ENCODE measurements at regions not wholly inside any gene's neighbourhood (a gene's known extent, or its start where the extent isn't known, plus 50 kb on each side); places are given as distances from the start of the nearest gene placed in this dataset.

GRCh38 chr1:218886101-218886871 lies 287.4 kb upstream of the LYPLAL1 start:
- Histone ChIP-seq H3K9me3 (ENCODE audit: control insufficient read depth, low read length) (peaks cover 5% of the 10 kb centered on the region), H3K36me3 (ENCODE audit: control insufficient read depth, insufficient read depth, low read length, severe bottlenecking) (no peaks in the 10 kb centered on the region), H3K9ac (ENCODE audit: low read length) (no peak overlapping the region), H3K27me3 (replicated peaks; ENCODE audit: control insufficient read depth, insufficient read depth, low read length) (no peaks in the 10 kb centered on the region), H3K4me1 (ENCODE audit: control insufficient read depth, insufficient read depth, low read length) (no peaks in the 10 kb centered on the region), H3K4me3 (ENCODE audit: low read length) (no peak overlapping the region)
- DNase-seq (ENCODE audit: low read depth), result peak; percentile 11

- Histone ChIP-seq H3K4me1 (ENCODE audit: control insufficient read depth, insufficient read depth, low read length) (no peaks in the 10 kb centered on the region), H3K9me3 (ENCODE audit: control insufficient read depth, low read length) (peaks cover 5% of the 10 kb centered on the region)
- DNase-seq (ENCODE audit: low read depth), result no peak
Measured at GRCh38 chr1:218887141-218887925, 286.3 kb upstream of the LYPLAL1 start.

GRCh38 chr1:218890451-218890850 lies 283.2 kb upstream of the LYPLAL1 start:
- Histone ChIP-seq H3K4me1 (ENCODE audit: control insufficient read depth, insufficient read depth, low read length) (no peaks in the 10 kb centered on the region), H3K4me3 (ENCODE audit: low read length) (no peak overlapping the region), H3K36me3 (ENCODE audit: control insufficient read depth, insufficient read depth, low read length, severe bottlenecking) (no peaks in the 10 kb centered on the region), H3K9ac (ENCODE audit: low read length) (no peak overlapping the region), H3K27me3 (replicated peaks; ENCODE audit: control insufficient read depth, insufficient read depth, low read length) (no peaks in the 10 kb centered on the region), H3K9me3 (ENCODE audit: control insufficient read depth, low read length) (no peaks in the 10 kb centered on the region)
- DNase-seq (ENCODE audit: low read depth), result no peak

More at GRCh38 chr1:218887141-218887925, 286.3 kb upstream of the LYPLAL1 start:
- Histone ChIP-seq H3K36me3 (ENCODE audit: control insufficient read depth, insufficient read depth, low read length, severe bottlenecking) (no peaks in the 10 kb centered on the region), H3K27me3 (replicated peaks; ENCODE audit: control insufficient read depth, insufficient read depth, low read length) (no peaks in the 10 kb centered on the region), H3K9ac (ENCODE audit: low read length) (no peak overlapping the region), H3K4me3 (ENCODE audit: low read length) (no peak overlapping the region)

DNA sequence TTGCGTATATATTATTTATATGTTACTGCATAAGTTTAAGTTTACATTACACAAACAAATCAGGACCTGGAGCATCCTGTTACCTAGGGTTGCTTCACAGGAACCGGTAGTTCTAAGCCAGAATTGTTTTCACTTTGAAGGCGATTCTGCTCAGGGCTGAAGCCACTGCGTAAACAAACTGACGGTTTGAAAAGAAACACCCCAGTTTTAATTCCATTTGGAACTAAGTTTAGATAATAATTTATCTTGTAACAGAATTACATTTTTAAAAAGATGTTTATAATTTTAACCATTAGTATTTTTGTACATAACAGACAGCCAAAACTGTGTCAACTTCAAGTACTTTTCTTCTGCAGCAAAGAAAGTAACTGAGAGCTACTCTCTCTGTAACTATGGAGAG lies 282.1 kb upstream of the LYPLAL1 start:
- H3K9me3 ChIP-seq (ENCODE audit: control insufficient read depth, low read length), result no peaks in the 10 kb centered on the region
- no peaks in the 10 kb centered on the region for H3K27me3 ChIP-seq (replicated peaks; ENCODE audit: control insufficient read depth, insufficient read depth, low read length)
- H3K36me3 ChIP-seq (ENCODE audit: control insufficient read depth, insufficient read depth, low read length, severe bottlenecking), result no peaks in the 10 kb centered on the region
- H3K4me1 ChIP-seq (ENCODE audit: control insufficient read depth, insufficient read depth, low read length), result no peaks in the 10 kb centered on the region
- DNase-seq (ENCODE audit: low read depth), result no peak
- H3K9ac ChIP-seq (ENCODE audit: low read length), result no peak overlapping the region
- H3K4me3 ChIP-seq (ENCODE audit: low read length), result no peak overlapping the region

DNA sequence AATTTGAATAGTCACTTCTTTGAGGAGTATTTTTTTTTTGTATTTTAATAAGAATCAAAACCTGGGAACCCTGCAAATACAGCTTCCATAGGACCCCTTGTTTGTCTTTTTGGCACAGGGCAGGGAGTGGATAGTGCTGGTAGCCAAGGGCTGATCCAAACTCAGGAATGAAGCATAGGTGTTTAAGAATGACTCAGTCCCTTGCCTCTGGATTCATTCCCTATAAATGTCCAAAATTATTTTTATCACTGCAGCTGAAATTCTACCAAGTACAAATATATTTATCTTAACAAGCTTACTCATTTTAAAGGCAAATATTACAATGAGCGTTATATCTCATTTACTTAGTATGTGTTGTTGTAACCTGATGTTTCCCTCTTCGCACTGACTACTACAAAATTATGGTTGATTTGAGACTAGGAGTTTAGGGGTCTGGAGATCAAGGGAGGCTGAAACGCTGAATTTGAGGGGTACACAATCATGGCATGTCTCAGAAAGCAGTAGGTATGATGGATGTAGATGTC lies 278.6 kb upstream of the LYPLAL1 start:
- H3K9me3 ChIP-seq (ENCODE audit: control insufficient read depth, low read length), result no peaks in the 10 kb centered on the region
- H3K36me3 ChIP-seq (ENCODE audit: control insufficient read depth, insufficient read depth, low read length, severe bottlenecking), result no peaks in the 10 kb centered on the region

GRCh38 chr1:218896202-218896601 lies 277.5 kb upstream of the LYPLAL1 start:
- no peak for DNase-seq (ENCODE audit: low read depth)
- H3K4me3 ChIP-seq (ENCODE audit: low read length), result no peak overlapping the region
- no peaks in the 10 kb centered on the region for H3K27me3 ChIP-seq (replicated peaks; ENCODE audit: control insufficient read depth, insufficient read depth, low read length)
- H3K36me3 ChIP-seq (ENCODE audit: control insufficient read depth, insufficient read depth, low read length, severe bottlenecking), result no peaks in the 10 kb centered on the region
- no peak overlapping the region for H3K9ac ChIP-seq (ENCODE audit: low read length)
- H3K9me3 ChIP-seq (ENCODE audit: control insufficient read depth, low read length), result no peaks in the 10 kb centered on the region
- no peaks in the 10 kb centered on the region for H3K4me1 ChIP-seq (ENCODE audit: control insufficient read depth, insufficient read depth, low read length)

More for the DNA sequence above, 278.6 kb upstream of the LYPLAL1 start:
- DNase-seq (ENCODE audit: low read depth), result no peak
- no peaks in the 10 kb centered on the region for H3K4me1 ChIP-seq (ENCODE audit: control insufficient read depth, insufficient read depth, low read length)
- no peak overlapping the region for H3K4me3 ChIP-seq (ENCODE audit: low read length)
- no peaks in the 10 kb centered on the region for H3K27me3 ChIP-seq (replicated peaks; ENCODE audit: control insufficient read depth, insufficient read depth, low read length)
- H3K9ac ChIP-seq (ENCODE audit: low read length), result no peak overlapping the region

GRCh38 chr1:218898921-218899320 lies 274.8 kb upstream of the LYPLAL1 start:
- no peak for DNase-seq (ENCODE audit: low read depth)
- H3K36me3 ChIP-seq (ENCODE audit: control insufficient read depth, insufficient read depth, low read length, severe bottlenecking), result no peaks in the 10 kb centered on the region
- no peak overlapping the region for H3K4me3 ChIP-seq (ENCODE audit: low read length)
- no peak overlapping the region for H3K9ac ChIP-seq (ENCODE audit: low read length)
- H3K9me3 ChIP-seq (ENCODE audit: control insufficient read depth, low read length), result no peaks in the 10 kb centered on the region
- H3K27me3 ChIP-seq (replicated peaks; ENCODE audit: control insufficient read depth, insufficient read depth, low read length), result no peaks in the 10 kb centered on the region
- no peaks in the 10 kb centered on the region for H3K4me1 ChIP-seq (ENCODE audit: control insufficient read depth, insufficient read depth, low read length)

DNA sequence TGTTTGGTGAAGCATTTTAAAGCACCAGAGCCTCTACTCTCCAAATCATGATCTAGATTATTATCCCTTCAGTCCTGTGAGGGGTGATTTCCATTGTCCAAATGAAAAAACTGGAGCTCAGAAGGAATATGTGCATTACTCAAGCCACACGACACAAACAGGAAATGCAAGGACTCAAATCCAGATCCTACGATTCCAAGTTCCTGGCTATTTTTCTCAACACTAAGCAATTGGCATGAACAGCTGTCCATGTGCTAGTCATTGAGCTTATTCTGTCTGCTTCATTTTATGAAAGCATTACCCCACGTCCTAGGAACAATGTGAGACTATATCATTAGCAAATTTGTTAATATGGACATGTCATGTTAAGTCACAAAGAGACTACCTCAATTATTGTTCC lies 273.1 kb upstream of the LYPLAL1 start:
- no peaks in the 10 kb centered on the region for H3K9me3 ChIP-seq (ENCODE audit: control insufficient read depth, low read length)
- no peak for DNase-seq (ENCODE audit: low read depth)
- no peaks in the 10 kb centered on the region for H3K36me3 ChIP-seq (ENCODE audit: control insufficient read depth, insufficient read depth, low read length, severe bottlenecking)
- no peaks in the 10 kb centered on the region for H3K27me3 ChIP-seq (replicated peaks; ENCODE audit: control insufficient read depth, insufficient read depth, low read length)
- no peaks in the 10 kb centered on the region for H3K4me1 ChIP-seq (ENCODE audit: control insufficient read depth, insufficient read depth, low read length)
- no peak overlapping the region for H3K9ac ChIP-seq (ENCODE audit: low read length)
- H3K4me3 ChIP-seq (ENCODE audit: low read length), result no peak overlapping the region

GRCh38 chr1:218904416-218904815 lies 269.3 kb upstream of the LYPLAL1 start:
- H3K4me1 ChIP-seq (ENCODE audit: control insufficient read depth, insufficient read depth, low read length), result no peaks in the 10 kb centered on the region
- H3K27me3 ChIP-seq (replicated peaks; ENCODE audit: control insufficient read depth, insufficient read depth, low read length), result no peaks in the 10 kb centered on the region
- no peaks in the 10 kb centered on the region for H3K36me3 ChIP-seq (ENCODE audit: control insufficient read depth, insufficient read depth, low read length, severe bottlenecking)
- H3K9me3 ChIP-seq (ENCODE audit: control insufficient read depth, low read length), result no peaks in the 10 kb centered on the region
- DNase-seq (ENCODE audit: low read depth), result no peak
- H3K9ac ChIP-seq (ENCODE audit: low read length), result no peak overlapping the region
- no peak overlapping the region for H3K4me3 ChIP-seq (ENCODE audit: low read length)

DNA sequence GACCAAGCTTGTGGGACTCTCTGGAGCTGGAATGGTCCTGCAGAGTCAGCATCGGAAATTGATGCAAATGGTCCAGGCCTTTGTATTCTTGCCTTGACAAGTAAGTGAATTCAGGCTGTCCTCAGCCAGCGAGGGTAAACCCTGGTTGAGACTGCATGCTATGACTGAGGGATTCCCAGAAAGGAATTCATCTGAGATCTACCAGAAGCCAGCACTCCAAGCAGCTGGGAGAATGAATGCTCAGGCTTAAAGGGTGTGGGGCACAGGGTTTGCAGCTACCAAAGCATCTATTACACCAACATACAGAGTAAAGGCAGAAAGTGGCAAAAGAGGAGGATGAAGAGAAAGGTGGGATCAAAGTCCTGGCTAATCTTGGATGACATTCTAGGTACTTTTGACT lies 257.0 kb upstream of the LYPLAL1 start:
- Histone ChIP-seq H3K36me3 (ENCODE audit: control insufficient read depth, insufficient read depth, low read length, severe bottlenecking) (no peaks in the 10 kb centered on the region), H3K4me3 (ENCODE audit: low read length) (no peak overlapping the region), H3K9me3 (ENCODE audit: control insufficient read depth, low read length) (no peaks in the 10 kb centered on the region), H3K9ac (ENCODE audit: low read length) (no peak overlapping the region), H3K27me3 (replicated peaks; ENCODE audit: control insufficient read depth, insufficient read depth, low read length) (no peaks in the 10 kb centered on the region), H3K4me1 (ENCODE audit: control insufficient read depth, insufficient read depth, low read length) (no peaks in the 10 kb centered on the region)
- no peak for DNase-seq (ENCODE audit: low read depth)

DNA sequence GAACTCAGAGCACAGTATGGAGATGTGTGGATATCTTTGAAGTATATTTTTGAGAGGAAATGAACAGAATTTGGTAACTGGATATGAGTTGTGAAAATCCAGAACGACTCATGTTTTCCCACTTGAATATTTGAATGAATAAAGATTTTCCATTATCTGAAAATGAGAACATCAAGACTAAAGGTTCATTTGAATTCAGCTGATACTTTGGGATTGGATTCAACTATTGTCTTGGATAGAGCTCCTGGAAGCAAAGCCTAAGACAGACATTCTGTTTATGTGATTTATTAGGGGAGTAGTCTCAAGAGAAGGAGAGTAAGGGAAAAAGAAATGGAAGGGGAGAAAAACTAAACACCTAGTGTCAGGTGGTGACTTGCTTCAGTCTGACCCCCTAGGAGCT lies 256.0 kb upstream of the LYPLAL1 start:
- no peaks in the 10 kb centered on the region for H3K4me1 ChIP-seq (ENCODE audit: control insufficient read depth, insufficient read depth, low read length)
- no peaks in the 10 kb centered on the region for H3K27me3 ChIP-seq (replicated peaks; ENCODE audit: control insufficient read depth, insufficient read depth, low read length)
- H3K9ac ChIP-seq (ENCODE audit: low read length), result no peak overlapping the region
- no peaks in the 10 kb centered on the region for H3K36me3 ChIP-seq (ENCODE audit: control insufficient read depth, insufficient read depth, low read length, severe bottlenecking)
- DNase-seq (ENCODE audit: low read depth), result no peak
- H3K9me3 ChIP-seq (ENCODE audit: control insufficient read depth, low read length), result no peaks in the 10 kb centered on the region
- H3K4me3 ChIP-seq (ENCODE audit: low read length), result no peak overlapping the region
